ENCODE measurements at regions not wholly inside any gene's neighbourhood (a gene's known extent, or its start where the extent isn't known, plus 50 kb on each side); places are given as distances from the start of the nearest gene placed in this dataset.

GRCh38 chr16:59198487-59198886, 464.4 kb upstream of the GOT2 start:
- TF ChIP-seq CTCF (IDR thresholded peaks at IDR 0.05; ENCODE audit: low read depth, low read length): no peak
- no peak for DNase-seq (ENCODE audit: extremely low read depth, low read depth)

GRCh38 chr16:59195242-59195641, 461.1 kb upstream of the GOT2 start:
- DNase-seq (ENCODE audit: extremely low read depth, low read depth): no peak
- TF ChIP-seq CTCF (IDR thresholded peaks at IDR 0.05; ENCODE audit: low read depth, low read length): no peak

- TF ChIP-seq CTCF (IDR thresholded peaks at IDR 0.05; ENCODE audit: low read depth, low read length): no peak
- no peak for DNase-seq (ENCODE audit: extremely low read depth, low read depth)
These were observed 459.5 kb upstream of the GOT2 start for GRCh38 chr16:59193637-59194036.

GRCh38 chr16:59192551-59193199, 458.6 kb upstream of the GOT2 start:
- TF ChIP-seq CTCF (IDR thresholded peaks at IDR 0.05; ENCODE audit: low read depth, low read length): peak; percentile 38
- DNase-seq (ENCODE audit: extremely low read depth, low read depth): no peak

GRCh38 chr16:59190731-59191130, 456.6 kb upstream of the GOT2 start:
- DNase-seq (ENCODE audit: extremely low read depth, low read depth): no peak
- TF ChIP-seq CTCF (IDR thresholded peaks at IDR 0.05; ENCODE audit: low read depth, low read length): no peak

- no peak for DNase-seq (ENCODE audit: extremely low read depth, low read depth)
- no peak for TF ChIP-seq CTCF (IDR thresholded peaks at IDR 0.05; ENCODE audit: low read depth, low read length)
These were observed 453.9 kb upstream of the GOT2 start for GRCh38 chr16:59188029-59188428.

- DNase-seq (ENCODE audit: extremely low read depth, low read depth): no peak
- no peak for TF ChIP-seq CTCF (IDR thresholded peaks at IDR 0.05; ENCODE audit: low read depth, low read length)
These were observed 447.8 kb upstream of the GOT2 start for GRCh38 chr16:59181821-59182420.
